HUES64 (cell line): ENCODE measurements at regions not wholly inside any gene's neighbourhood (a gene's known extent, or its start where the extent isn't known, plus 50 kb on each side); places are given as distances from the start of the nearest gene placed in this dataset.

Experiments
- H3K27ac ChIP-seq: 2 replicates; pipeline ENCODE4 v1.7.0; 2013; ENCODE audit warnings: low read depth, low read length, inconsistent platforms
- H3K27me3 ChIP-seq: 2 replicates; pipeline ENCODE4 v1.6.1; 2013; ENCODE audit warnings: mild to moderate bottlenecking, low read length; ENCODE audit not compliant: insufficient read depth
- H3K36me3 ChIP-seq: 2 replicates; pipeline ENCODE4 v1.6.1; 2013; ENCODE audit warnings: mild to moderate bottlenecking, low read length; ENCODE audit not compliant: insufficient read depth
- H3K4me1 ChIP-seq: 2 replicates; pipeline ENCODE4 v1.6.1; 2013; ENCODE audit warnings: mild to moderate bottlenecking, low read length, moderate library complexity; ENCODE audit not compliant: insufficient read depth
- H3K4me3 ChIP-seq: 2 replicates; pipeline ENCODE4 v1.5.1; 2013; ENCODE audit warnings: mild to moderate bottlenecking, low read length, moderate library complexity
- H3K9ac ChIP-seq: 2 replicates; pipeline ENCODE4 v1.6.1; 2013; ENCODE audit warnings: mild to moderate bottlenecking, low read depth, low read length
- H3K9me3 ChIP-seq: 2 replicates; pipeline ENCODE4 v1.6.1; 2013; ENCODE audit warnings: low read depth, low read length; ENCODE audit not compliant: insufficient read depth
- WGBS: fragments of 150-250, 120-280 bp; methylation state at CpG from one replicate; pipeline ENCODE4 v1.1.7; 2013; ENCODE audit warnings: missing lambda C conversion rate; 5-methylcytosine and 5-hydroxymethylcytosine counted together

- no peaks in the 10 kb centered on the region for H3K9me3 ChIP-seq
- H3K4me3 ChIP-seq = no peak overlapping the region
- no peaks in the 10 kb centered on the region for H3K4me1 ChIP-seq
- H3K27ac ChIP-seq = no peak overlapping the region
- H3K27me3 ChIP-seq = no peaks in the 10 kb centered on the region
- H3K36me3 ChIP-seq = no peaks in the 10 kb centered on the region
- no peak overlapping the region for H3K9ac ChIP-seq
Measured at GRCh38 chr4:131044368-131044767, 1948.4 kb downstream of the C4orf33 start.

- H3K36me3 ChIP-seq = no peaks in the 10 kb centered on the region
- H3K4me1 ChIP-seq = no peaks in the 10 kb centered on the region
- 100% methylated on average over 4 of the region's 4 CpGs for whole genome bisulfite sequencing
- H3K9me3 ChIP-seq = no peaks in the 10 kb centered on the region
- H3K4me3 ChIP-seq = no peak overlapping the region
- no peak overlapping the region for H3K9ac ChIP-seq
- H3K27me3 ChIP-seq = no peaks in the 10 kb centered on the region
- no peak overlapping the region for H3K27ac ChIP-seq
Measured at GRCh38 chr4:131046821-131047220, 1950.9 kb downstream of the C4orf33 start.

- WGBS = 97% methylated on average over 2 of the region's 2 CpGs
- Histone ChIP-seq H3K27ac (no peak overlapping the region), H3K9me3 (no peaks in the 10 kb centered on the region), H3K4me1 (no peaks in the 10 kb centered on the region), H3K9ac (no peak overlapping the region), H3K36me3 (no peaks in the 10 kb centered on the region), H3K27me3 (no peaks in the 10 kb centered on the region), H3K4me3 (no peak overlapping the region)
Measured at GRCh38 chr4:131052646-131053045, 1956.7 kb downstream of the C4orf33 start.

GRCh38 chr4:131054489-131055019 is 1958.6 kb downstream of the C4orf33 start:
- H3K27ac ChIP-seq = no peak overlapping the region
- H3K27me3 ChIP-seq = no peaks in the 10 kb centered on the region
- H3K4me1 ChIP-seq = no peaks in the 10 kb centered on the region
- no peaks in the 10 kb centered on the region for H3K36me3 ChIP-seq
- WGBS = 89% methylated on average over 8 of the region's 8 CpGs
- no peak overlapping the region for H3K4me3 ChIP-seq
- H3K9me3 ChIP-seq = no peaks in the 10 kb centered on the region
- no peak overlapping the region for H3K9ac ChIP-seq

GRCh38 chr4:131061734-131062133 is 1965.8 kb downstream of the C4orf33 start:
- WGBS = no CpG with 5 or more reads among the region's 1 CpG
- H3K4me1 ChIP-seq = no peaks in the 10 kb centered on the region
- H3K27me3 ChIP-seq = no peaks in the 10 kb centered on the region
- no peak overlapping the region for H3K27ac ChIP-seq
- peaks cover 6% of the 10 kb centered on the region for H3K36me3 ChIP-seq
- H3K9me3 ChIP-seq = peaks cover 50% of the 10 kb centered on the region
- peak overlapping the region; percentile 19; the same call in 1 of the 2 replicates for H3K4me3 ChIP-seq
- no peak overlapping the region for H3K9ac ChIP-seq

GRCh38 chr4:131063878-131064277 is 1967.9 kb downstream of the C4orf33 start:
- Histone ChIP-seq H3K4me1 (no peaks in the 10 kb centered on the region), H3K36me3 (peaks cover 6% of the 10 kb centered on the region), H3K9ac (no peak overlapping the region), H3K27me3 (no peaks in the 10 kb centered on the region), H3K9me3 (peaks cover 50% of the 10 kb centered on the region), H3K27ac (no peak overlapping the region), H3K4me3 (no peak overlapping the region)
- over 99% methylated on average over 5 of the region's 5 CpGs for WGBS

GRCh38 chr4:131081069-131081468 is 1985.1 kb downstream of the C4orf33 start:
- no peak overlapping the region for H3K27ac ChIP-seq
- no peaks in the 10 kb centered on the region for H3K4me1 ChIP-seq
- H3K9me3 ChIP-seq = no peaks in the 10 kb centered on the region
- no peak overlapping the region for H3K9ac ChIP-seq
- H3K4me3 ChIP-seq = no peak overlapping the region
- no peaks in the 10 kb centered on the region for H3K36me3 ChIP-seq
- no peaks in the 10 kb centered on the region for H3K27me3 ChIP-seq

- H3K4me3 ChIP-seq = no peak overlapping the region
Measured at GRCh38 chr4:131084997-131085396, 1989.0 kb downstream of the C4orf33 start.

GRCh38 chr4:131091896-131092295 is 1995.9 kb downstream of the C4orf33 start:
- H3K4me3 ChIP-seq = no peak overlapping the region
- no peaks in the 10 kb centered on the region for H3K4me1 ChIP-seq
- H3K9me3 ChIP-seq = no peaks in the 10 kb centered on the region
- no peaks in the 10 kb centered on the region for H3K36me3 ChIP-seq
- no peaks in the 10 kb centered on the region for H3K27me3 ChIP-seq
- no peak overlapping the region for H3K27ac ChIP-seq
- no peak overlapping the region for H3K9ac ChIP-seq

More at GRCh38 chr4:131084997-131085396, 1989.0 kb downstream of the C4orf33 start:
- H3K36me3 ChIP-seq = no peaks in the 10 kb centered on the region
- H3K4me1 ChIP-seq = no peaks in the 10 kb centered on the region
- no peak overlapping the region for H3K27ac ChIP-seq
- no peaks in the 10 kb centered on the region for H3K9me3 ChIP-seq
- WGBS = 90% methylated on average over 2 of the region's 3 CpGs
- no peak overlapping the region for H3K9ac ChIP-seq
- H3K27me3 ChIP-seq = no peaks in the 10 kb centered on the region

GRCh38 chr4:131093303-131093702 is 1997.4 kb downstream of the C4orf33 start:
- WGBS = 98% methylated on average over 2 of the region's 2 CpGs
- H3K27me3 ChIP-seq = no peaks in the 10 kb centered on the region
- no peak overlapping the region for H3K4me3 ChIP-seq
- H3K27ac ChIP-seq = no peak overlapping the region
- no peak overlapping the region for H3K9ac ChIP-seq
- no peaks in the 10 kb centered on the region for H3K9me3 ChIP-seq
- H3K4me1 ChIP-seq = no peaks in the 10 kb centered on the region
- no peaks in the 10 kb centered on the region for H3K36me3 ChIP-seq

GRCh38 chr4:131098976-131099375 is 2003.0 kb downstream of the C4orf33 start:
- Histone ChIP-seq H3K9me3 (peaks cover 29% of the 10 kb centered on the region), H3K4me3 (no peak overlapping the region), H3K27ac (no peak overlapping the region), H3K36me3 (no peaks in the 10 kb centered on the region), H3K27me3 (no peaks in the 10 kb centered on the region), H3K9ac (no peak overlapping the region), H3K4me1 (no peaks in the 10 kb centered on the region)
- 94% methylated on average over 5 of the region's 5 CpGs for WGBS

- 86% methylated on average over 2 of the region's 3 CpGs for WGBS
- Histone ChIP-seq H3K4me1 (no peaks in the 10 kb centered on the region), H3K9me3 (no peaks in the 10 kb centered on the region), H3K27me3 (no peaks in the 10 kb centered on the region), H3K9ac (no peak overlapping the region), H3K36me3 (no peaks in the 10 kb centered on the region), H3K4me3 (no peak overlapping the region), H3K27ac (no peak overlapping the region)
Measured at GRCh38 chr4:131113273-131113672, 2017.3 kb downstream of the C4orf33 start.
